ENCODE measurements at regions not wholly inside any gene's neighbourhood (a gene's known extent, or its start where the extent isn't known, plus 50 kb on each side); places are given as distances from the start of the nearest gene placed in this dataset.

- TF ChIP-seq EZH2 (IDR thresholded peaks at IDR 0.05; ENCODE audit: borderline replicate concordance, control insufficient read depth, low read depth, low read length): no peak
- no peak for TF ChIP-seq RBBP5 (conservative IDR thresholded peaks at IDR 0.05)
- no peak for TF ChIP-seq CTCF (IDR thresholded peaks at IDR 0.05 in 2 of 3, conservative IDR thresholded peaks at IDR 0.05 in 1 of 3; ENCODE audit: control insufficient read depth in 2 of 3, extremely low read depth in 1 of 3, insufficient read depth in 1 of 3, low read depth in 3 of 3, low read length in 3 of 3)
- TF ChIP-seq POLR2A (IDR thresholded peaks at IDR 0.05; ENCODE audit: low read depth, low read length): no peak
- no peak for TF ChIP-seq RAD21 (IDR thresholded peaks at IDR 0.05; ENCODE audit: insufficient read depth, low read depth, low read length)
- no peak for TF ChIP-seq TBL1XR1 (IDR thresholded peaks at IDR 0.05; ENCODE audit: low read depth, low read length)
- no peak for TF ChIP-seq STAT3 (IDR thresholded peaks at IDR 0.05; ENCODE audit: low read depth, low read length)
These were observed 453.8 kb downstream of the DOK5 start for GRCh38 chr20:54929191-54929590.

All from GM12878 (cell line).